ENCODE measurements at regions not wholly inside any gene's neighbourhood (a gene's known extent, or its start where the extent isn't known, plus 50 kb on each side); places are given as distances from the start of the nearest gene placed in this dataset.
"Not testable (repeated sequence)": the region's sequence is repeated elsewhere in the genome, so short reads cannot be mapped to it uniquely, and the experiment has no call there.

GRCh38 chr5:145521523-145521922, 313.6 kb downstream of the PRELID2 start:
- no peaks in the 10 kb centered on the region for H3K36me3 ChIP-seq (ENCODE audit: control insufficient read depth in 2 of 2, extremely low read depth in 1 of 2, insufficient read depth in 1 of 2, low read length in 1 of 2)
- no peak for ATAC-seq (replicated peaks in 1 of 4)
- no peaks in the 10 kb centered on the region for H3K9me3 ChIP-seq
- Mint-ChIP-seq H3K27ac (no peak overlapping the region), H3K36me3 (no peaks in the 10 kb centered on the region), H3K9me3 (peaks cover 4 to 17% (median 13%) of the 10 kb centered on the region in 3 donors), H3K4me1 (no peaks in the 10 kb centered on the region), H3K4me3 (no peak overlapping the region), H3K27me3 (no peaks in the 10 kb centered on the region)
- no peaks in the 10 kb centered on the region for H3K27me3 ChIP-seq (replicated peaks in 1 of 2; ENCODE audit: control insufficient read depth in 2 of 2, extremely low read depth in 1 of 2, insufficient read depth in 2 of 2, low read length in 1 of 2)
- no peak for DNase-seq
- ChIA-PET POLR2A (no interaction called here), CTCF (no interaction called here)
- H3K4me3 ChIP-seq (ENCODE audit: control insufficient read depth in 1 of 2, extremely low read depth in 1 of 2, low read length in 1 of 2): no peak overlapping the region
- H3K27ac ChIP-seq (ENCODE audit: low read length): no peak overlapping the region
- WGBS (ENCODE audit: insufficient coverage): 50% methylated on average over 1 of the region's 1 CpG
- no peaks in the 10 kb centered on the region for H3K4me1 ChIP-seq (ENCODE audit: control insufficient read depth in 1 of 2, extremely low read depth in 1 of 2, insufficient read depth in 2 of 2, low read length in 2 of 2)

GRCh38 chr5:145521066-145521465, 314.1 kb downstream of the PRELID2 start:
- H3K27ac Mint-ChIP-seq: no peak overlapping the region
- ChIA-PET POLR2A (no interaction called here), CTCF (no interaction called here)
- no peaks in the 10 kb centered on the region for H3K36me3 Mint-ChIP-seq
- Histone ChIP-seq H3K9me3 (no peaks in the 10 kb centered on the region), H3K4me3 (ENCODE audit: control insufficient read depth in 1 of 2, extremely low read depth in 1 of 2, low read length in 1 of 2) (no peak overlapping the region), H3K36me3 (ENCODE audit: control insufficient read depth in 2 of 2, extremely low read depth in 1 of 2, insufficient read depth in 1 of 2, low read length in 1 of 2) (no peaks in the 10 kb centered on the region), H3K27me3 (replicated peaks in 1 of 2; ENCODE audit: control insufficient read depth in 2 of 2, extremely low read depth in 1 of 2, insufficient read depth in 2 of 2, low read length in 1 of 2) (no peaks in the 10 kb centered on the region), H3K4me1 (ENCODE audit: control insufficient read depth in 1 of 2, extremely low read depth in 1 of 2, insufficient read depth in 2 of 2, low read length in 2 of 2) (no peaks in the 10 kb centered on the region), H3K27ac (ENCODE audit: low read length) (no peak overlapping the region)
- DNase-seq: no peak
- WGBS (ENCODE audit: insufficient coverage): 100% methylated on average over 2 of the region's 3 CpGs
- ATAC-seq (replicated peaks in 1 of 4): no peak
- H3K27me3 Mint-ChIP-seq: no peaks in the 10 kb centered on the region
- H3K4me1 Mint-ChIP-seq: no peaks in the 10 kb centered on the region
- no peak overlapping the region for H3K4me3 Mint-ChIP-seq
- peaks cover 7 to 15% (median 15%) of the 10 kb centered on the region in 3 donors for H3K9me3 Mint-ChIP-seq

GRCh38 chr5:145520335-145520734, 314.8 kb downstream of the PRELID2 start:
- no peaks in the 10 kb centered on the region for H3K4me1 ChIP-seq (ENCODE audit: control insufficient read depth in 1 of 2, extremely low read depth in 1 of 2, insufficient read depth in 2 of 2, low read length in 2 of 2)
- H3K27me3 ChIP-seq (replicated peaks in 1 of 2; ENCODE audit: control insufficient read depth in 2 of 2, extremely low read depth in 1 of 2, insufficient read depth in 2 of 2, low read length in 1 of 2): no peaks in the 10 kb centered on the region
- no peak overlapping the region for H3K4me3 ChIP-seq (ENCODE audit: control insufficient read depth in 1 of 2, extremely low read depth in 1 of 2, low read length in 1 of 2)
- ChIA-PET CTCF (no interaction called here), POLR2A (no interaction called here)
- DNase-seq (no peak), ATAC-seq (replicated peaks in 1 of 4) (no peak)
- H3K4me1 Mint-ChIP-seq: no peaks in the 10 kb centered on the region
- H3K27me3 Mint-ChIP-seq: no peaks in the 10 kb centered on the region
- H3K9me3 Mint-ChIP-seq: peaks cover 12 to 18% (median 17%) of the 10 kb centered on the region in 3 donors
- H3K36me3 ChIP-seq (ENCODE audit: control insufficient read depth in 2 of 2, extremely low read depth in 1 of 2, insufficient read depth in 1 of 2, low read length in 1 of 2): no peaks in the 10 kb centered on the region
- 85% methylated on average over 2 of the region's 4 CpGs for WGBS (ENCODE audit: insufficient coverage)
- H3K36me3 Mint-ChIP-seq: no peaks in the 10 kb centered on the region
- no peak overlapping the region for H3K4me3 Mint-ChIP-seq
- H3K27ac Mint-ChIP-seq: no peak overlapping the region
- H3K27ac ChIP-seq (ENCODE audit: low read length): no peak overlapping the region
- H3K9me3 ChIP-seq: no peaks in the 10 kb centered on the region

GRCh38 chr5:145517588-145517987, 317.6 kb downstream of the PRELID2 start:
- H3K36me3 ChIP-seq (ENCODE audit: control insufficient read depth in 2 of 2, extremely low read depth in 1 of 2, insufficient read depth in 1 of 2, low read length in 1 of 2); H3K27me3 Mint-ChIP-seq; H3K27me3 ChIP-seq (replicated peaks in 1 of 2; ENCODE audit: control insufficient read depth in 2 of 2, extremely low read depth in 1 of 2, insufficient read depth in 2 of 2, low read length in 1 of 2); H3K4me1 ChIP-seq (ENCODE audit: control insufficient read depth in 1 of 2, extremely low read depth in 1 of 2, insufficient read depth in 2 of 2, low read length in 2 of 2); H3K4me1 Mint-ChIP-seq; H3K4me3 ChIP-seq (ENCODE audit: control insufficient read depth in 1 of 2, extremely low read depth in 1 of 2, low read length in 1 of 2); CTCF ChIA-PET; H3K27ac ChIP-seq (ENCODE audit: low read length); H3K27ac Mint-ChIP-seq; DNase-seq; POLR2A ChIA-PET; H3K36me3 Mint-ChIP-seq; H3K4me3 Mint-ChIP-seq; ATAC-seq (replicated peaks in 1 of 4); H3K9me3 ChIP-seq: not testable (repeated sequence)
- peaks cover 15 to 34% (median 26%) of the 10 kb centered on the region in 3 donors for H3K9me3 Mint-ChIP-seq

GRCh38 chr5:145511351-145511750, 323.8 kb downstream of the PRELID2 start:
- 25% methylated on average over 1 of the region's 3 CpGs for WGBS (ENCODE audit: insufficient coverage)
- Histone ChIP-seq H3K4me1 (ENCODE audit: control insufficient read depth in 1 of 2, extremely low read depth in 1 of 2, insufficient read depth in 2 of 2, low read length in 2 of 2) (no peaks in the 10 kb centered on the region), H3K27ac (ENCODE audit: low read length) (no peak overlapping the region), H3K4me3 (ENCODE audit: control insufficient read depth in 1 of 2, extremely low read depth in 1 of 2, low read length in 1 of 2) (no peak overlapping the region), H3K36me3 (ENCODE audit: control insufficient read depth in 2 of 2, extremely low read depth in 1 of 2, insufficient read depth in 1 of 2, low read length in 1 of 2) (no peaks in the 10 kb centered on the region), H3K9me3 (no peaks in the 10 kb centered on the region), H3K27me3 (replicated peaks in 1 of 2; ENCODE audit: control insufficient read depth in 2 of 2, extremely low read depth in 1 of 2, insufficient read depth in 2 of 2, low read length in 1 of 2) (peaks cover 0 to 4% of the 10 kb centered on the region in 2 experiments)
- peaks cover 9 to 25% (median 22%) of the 10 kb centered on the region in 3 donors for H3K9me3 Mint-ChIP-seq
- no peak for DNase-seq
- CTCF ChIA-PET: no interaction called here
- ATAC-seq (replicated peaks in 1 of 4): no peak
- H3K4me3 Mint-ChIP-seq: no peak overlapping the region
- H3K36me3 Mint-ChIP-seq: no peaks in the 10 kb centered on the region
- no peaks in the 10 kb centered on the region for H3K27me3 Mint-ChIP-seq
- no peak overlapping the region for H3K27ac Mint-ChIP-seq
- H3K4me1 Mint-ChIP-seq: no peaks in the 10 kb centered on the region
- POLR2A ChIA-PET: interaction anchor here in 1 of 2 donors (0.6 kb wide), 1 partner anchor 21 kb away, joined by 3 read pairs; no protein-coding TSS in a partner anchor

GRCh38 chr5:145510769-145511168, 324.4 kb downstream of the PRELID2 start:
- H3K4me1 Mint-ChIP-seq: no peaks in the 10 kb centered on the region
- no CpG with 5 or more reads among the region's 2 CpGs for WGBS (ENCODE audit: insufficient coverage)
- ChIA-PET POLR2A (interaction anchor here in 1 of 2 donors (0.6 kb wide), 1 partner anchor 20 kb away, joined by 3 read pairs; no protein-coding TSS in a partner anchor), CTCF (no interaction called here)
- ATAC-seq (replicated peaks in 1 of 4): no peak
- peaks cover 0 to 4% of the 10 kb centered on the region in 2 experiments for H3K27me3 ChIP-seq (replicated peaks in 1 of 2; ENCODE audit: control insufficient read depth in 2 of 2, extremely low read depth in 1 of 2, insufficient read depth in 2 of 2, low read length in 1 of 2)
- H3K27me3 Mint-ChIP-seq: no peaks in the 10 kb centered on the region
- peaks cover 9 to 20% (median 17%) of the 10 kb centered on the region in 3 donors for H3K9me3 Mint-ChIP-seq
- H3K27ac ChIP-seq (ENCODE audit: low read length): no peak overlapping the region
- DNase-seq: no peak
- no peaks in the 10 kb centered on the region for H3K9me3 ChIP-seq
- H3K36me3 ChIP-seq (ENCODE audit: control insufficient read depth in 2 of 2, extremely low read depth in 1 of 2, insufficient read depth in 1 of 2, low read length in 1 of 2): no peaks in the 10 kb centered on the region
- H3K27ac Mint-ChIP-seq: no peak overlapping the region
- no peak overlapping the region for H3K4me3 ChIP-seq (ENCODE audit: control insufficient read depth in 1 of 2, extremely low read depth in 1 of 2, low read length in 1 of 2)
- no peaks in the 10 kb centered on the region for H3K4me1 ChIP-seq (ENCODE audit: control insufficient read depth in 1 of 2, extremely low read depth in 1 of 2, insufficient read depth in 2 of 2, low read length in 2 of 2)
- no peak overlapping the region for H3K4me3 Mint-ChIP-seq
- no peaks in the 10 kb centered on the region for H3K36me3 Mint-ChIP-seq

- H3K27me3 Mint-ChIP-seq: no peaks in the 10 kb centered on the region
These were observed 324.8 kb downstream of the PRELID2 start for GRCh38 chr5:145510324-145510723.

More at GRCh38 chr5:145510324-145510723, 324.8 kb downstream of the PRELID2 start:
- ATAC-seq (replicated peaks in 1 of 4) (no peak), DNase-seq (no peak)
- Mint-ChIP-seq H3K27ac (no peak overlapping the region), H3K4me3 (no peak overlapping the region), H3K36me3 (no peaks in the 10 kb centered on the region), H3K4me1 (no peaks in the 10 kb centered on the region), H3K9me3 (peaks cover 6 to 20% (median 18%) of the 10 kb centered on the region in 3 donors)
- peaks cover 0 to 4% of the 10 kb centered on the region in 2 experiments for H3K27me3 ChIP-seq (replicated peaks in 1 of 2; ENCODE audit: control insufficient read depth in 2 of 2, extremely low read depth in 1 of 2, insufficient read depth in 2 of 2, low read length in 1 of 2)
- no peak overlapping the region for H3K4me3 ChIP-seq (ENCODE audit: control insufficient read depth in 1 of 2, extremely low read depth in 1 of 2, low read length in 1 of 2)
- CTCF ChIA-PET: no interaction called here
- H3K9me3 ChIP-seq: no peaks in the 10 kb centered on the region
- no peaks in the 10 kb centered on the region for H3K36me3 ChIP-seq (ENCODE audit: control insufficient read depth in 2 of 2, extremely low read depth in 1 of 2, insufficient read depth in 1 of 2, low read length in 1 of 2)
- H3K4me1 ChIP-seq (ENCODE audit: control insufficient read depth in 1 of 2, extremely low read depth in 1 of 2, insufficient read depth in 2 of 2, low read length in 2 of 2): no peaks in the 10 kb centered on the region
- WGBS (ENCODE audit: insufficient coverage): no CpG with 5 or more reads among the region's 1 CpG
- POLR2A ChIA-PET: no interaction called here
- no peak overlapping the region for H3K27ac ChIP-seq (ENCODE audit: low read length)
